ENCODE measurements at regions not wholly inside any gene's neighbourhood (a gene's known extent, or its start where the extent isn't known, plus 50 kb on each side); places are given as distances from the start of the nearest gene placed in this dataset.
"Not testable (repeated sequence)": the region's sequence is repeated elsewhere in the genome, so short reads cannot be mapped to it uniquely, and the experiment has no call there.

- no peak for DNase-seq
Observed at GRCh38 chr2:10183146-10183675, 60.7 kb downstream of the RRM2 start.

DNA sequence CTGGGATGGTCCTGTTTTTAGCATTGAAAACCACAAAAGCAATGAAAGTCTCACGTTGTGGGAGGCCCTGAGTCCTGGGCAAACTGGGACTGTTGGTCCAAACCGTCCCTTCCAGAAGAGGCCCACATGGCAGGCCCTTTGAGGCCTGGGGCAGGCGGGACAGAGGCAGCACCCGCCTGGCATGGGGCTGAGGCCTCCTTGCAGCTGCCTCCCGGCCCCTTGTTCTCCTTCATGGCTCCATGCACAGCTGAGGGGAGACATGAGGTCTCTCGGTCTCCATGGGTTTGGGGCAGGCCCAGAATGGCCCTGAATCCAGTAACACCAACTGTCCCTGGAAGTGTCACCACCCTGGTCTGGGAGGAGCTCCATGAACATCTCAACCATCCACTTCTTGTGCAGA is 61.9 kb downstream of the RRM2 start:
- DNase-seq, result no peak

GRCh38 chr2:10185046-10185445 is 62.5 kb downstream of the RRM2 start:
- no peak for DNase-seq

DNA sequence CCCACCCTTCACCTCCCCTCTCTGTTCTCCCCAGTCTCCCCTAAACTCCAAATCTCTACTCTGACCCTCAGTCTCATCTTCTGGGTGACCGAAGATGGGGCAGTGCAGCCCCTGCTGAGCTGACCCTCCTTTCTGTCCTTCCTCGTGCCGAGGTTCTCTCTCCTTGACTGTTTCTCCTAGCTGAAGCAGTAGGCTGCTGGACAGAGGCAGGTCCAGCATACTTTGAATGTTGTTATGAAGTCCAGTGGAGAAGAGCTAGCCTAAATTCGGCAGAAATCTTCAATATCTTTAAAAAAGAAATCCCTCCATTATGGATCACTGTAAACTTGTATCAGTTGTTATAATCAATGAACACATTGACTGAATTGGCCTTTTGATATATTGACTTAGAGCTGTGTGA is 63.2 kb downstream of the RRM2 start:
- no peak for DNase-seq

GRCh38 chr2:10186868-10187535 is 64.5 kb downstream of the RRM2 start:
- DNase-seq, result no peak

- no peak for DNase-seq
Observed at GRCh38 chr2:10187661-10188060, 65.1 kb downstream of the RRM2 start.

DNA sequence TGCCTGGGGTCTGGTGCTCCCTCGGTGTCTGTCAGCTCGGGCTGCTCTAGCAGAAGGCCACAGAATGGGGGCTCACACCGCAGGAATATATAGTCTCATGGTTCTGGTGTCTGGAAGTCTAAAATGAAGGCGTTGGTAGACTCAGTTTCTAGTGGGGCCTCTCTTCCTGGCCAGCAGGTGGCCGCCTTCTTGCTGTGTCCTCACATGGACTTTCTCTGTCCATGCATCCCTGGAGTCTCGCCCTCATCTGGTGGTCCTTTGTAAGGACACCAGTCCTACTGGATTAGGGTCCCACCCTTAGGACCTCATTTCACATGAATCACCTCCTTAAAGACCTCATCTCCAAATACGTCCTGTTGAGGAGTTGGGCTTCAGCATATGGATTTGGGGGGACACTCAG is 65.7 kb downstream of the RRM2 start:
- DNase-seq, result no peak

DNA sequence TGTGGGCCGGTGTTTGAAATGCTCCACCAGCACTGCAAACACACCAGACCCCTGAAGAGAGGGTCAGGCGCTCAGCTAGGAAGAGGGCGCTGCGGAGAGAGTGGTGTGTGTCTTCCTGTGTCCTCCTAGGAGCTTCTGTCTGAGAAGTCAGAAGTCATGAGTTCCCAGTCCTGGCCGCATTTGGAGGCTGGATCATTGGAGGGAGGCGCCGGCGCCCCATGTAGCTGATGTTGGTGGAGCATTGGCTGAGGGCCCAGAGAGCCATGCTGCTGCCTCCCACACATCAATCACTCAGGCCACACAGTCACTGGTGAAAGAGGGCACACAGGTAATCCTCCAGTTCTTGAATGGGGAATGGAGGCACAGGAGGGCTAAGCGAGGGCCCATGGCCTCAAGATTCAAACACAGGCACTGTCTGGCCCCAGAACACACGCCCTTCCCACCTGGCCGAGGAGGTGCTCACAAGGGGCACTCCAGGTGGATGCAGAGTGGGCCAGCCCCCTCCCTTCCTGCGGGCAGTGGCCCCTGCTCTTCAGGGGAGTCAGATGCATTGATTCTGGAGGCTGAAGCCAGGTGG is 66.3 kb downstream of the RRM2 start:
- no peak for DNase-seq

- no peak for DNase-seq
Observed at GRCh38 chr2:10190255-10190654, 67.7 kb downstream of the RRM2 start.

DNA sequence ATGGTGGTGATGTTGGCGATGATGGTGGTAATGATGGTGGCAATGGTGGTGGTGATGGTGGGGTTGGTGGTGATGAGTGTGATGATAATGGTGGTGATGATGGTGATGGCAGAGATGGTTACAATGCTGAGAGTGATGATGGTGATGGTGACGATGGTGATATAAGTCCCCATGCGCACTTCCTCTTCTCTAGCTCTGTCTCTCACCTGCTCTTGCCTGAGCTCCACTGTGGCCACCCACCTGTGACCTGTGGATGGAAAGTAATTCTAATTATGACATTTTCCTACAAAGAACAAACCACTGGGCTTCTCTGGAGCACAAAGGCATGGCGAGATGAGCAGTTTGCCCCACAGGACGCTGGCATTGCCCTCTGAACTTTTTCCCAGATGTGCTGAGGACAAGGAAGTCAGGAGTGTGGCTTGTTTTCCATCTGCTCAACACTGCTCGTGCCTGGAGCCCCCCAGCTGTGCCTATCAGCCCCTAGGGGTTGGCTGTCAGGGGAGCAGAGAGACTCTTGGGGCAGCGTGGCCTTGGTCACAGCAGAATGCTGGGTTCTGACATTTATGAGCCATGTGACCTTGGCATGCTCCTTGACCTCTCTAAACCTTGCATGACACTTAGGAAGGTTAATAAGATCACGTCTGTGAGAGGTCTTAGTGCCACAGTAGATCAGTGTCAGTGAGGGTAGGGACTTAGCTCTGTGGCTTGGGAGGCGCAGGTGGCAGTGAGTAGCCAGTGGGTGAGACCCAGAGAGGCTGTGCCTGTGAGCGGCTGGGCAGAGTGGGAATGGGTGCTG is 68.4 kb downstream of the RRM2 start:
- DNase-seq, result no peak

GRCh38 chr2:10191554-10191953 is 69.0 kb downstream of the RRM2 start:
- no peak for DNase-seq

DNA sequence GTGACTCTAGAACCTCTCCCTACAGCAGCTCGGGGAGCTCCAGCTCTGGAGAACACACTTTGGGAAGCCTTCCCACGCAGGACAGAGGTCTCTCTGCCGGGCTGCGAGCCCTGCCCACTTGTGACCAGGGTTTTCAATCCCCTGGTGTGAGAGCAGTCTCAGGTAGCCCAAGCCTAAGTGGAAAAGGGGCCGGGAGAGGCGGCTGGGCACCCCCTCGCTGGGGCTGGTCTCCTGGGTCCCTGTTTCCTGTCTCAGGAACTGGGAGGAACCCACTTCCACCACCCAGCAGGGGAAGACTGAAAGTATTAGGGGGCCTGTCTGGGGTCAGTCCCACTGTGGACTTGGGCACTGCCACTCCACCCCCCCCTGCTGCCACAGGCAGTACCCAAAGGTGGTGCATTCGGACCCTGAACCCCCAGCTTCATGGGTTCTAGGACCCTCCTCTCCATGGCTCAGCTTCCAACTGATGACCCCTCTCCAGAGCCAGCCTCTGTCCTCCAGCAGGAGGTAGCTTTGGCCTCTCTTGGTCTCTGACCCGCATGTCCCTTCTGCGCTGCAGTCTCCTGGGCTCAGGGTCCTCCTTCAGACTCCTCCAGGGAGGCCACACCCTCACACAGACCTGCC is 70.0 kb downstream of the RRM2 start:
- no peak for DNase-seq

- DNase-seq, result no peak
Observed at GRCh38 chr2:10193276-10193795, 70.8 kb downstream of the RRM2 start.

GRCh38 chr2:10193851-10194820 is 71.6 kb downstream of the RRM2 start:
- peak in 1 of 14 donors; percentile 32 for DNase-seq

- DNase-seq, result no peak
Observed at GRCh38 chr2:10195278-10196109, 73.0 kb downstream of the RRM2 start.

DNA sequence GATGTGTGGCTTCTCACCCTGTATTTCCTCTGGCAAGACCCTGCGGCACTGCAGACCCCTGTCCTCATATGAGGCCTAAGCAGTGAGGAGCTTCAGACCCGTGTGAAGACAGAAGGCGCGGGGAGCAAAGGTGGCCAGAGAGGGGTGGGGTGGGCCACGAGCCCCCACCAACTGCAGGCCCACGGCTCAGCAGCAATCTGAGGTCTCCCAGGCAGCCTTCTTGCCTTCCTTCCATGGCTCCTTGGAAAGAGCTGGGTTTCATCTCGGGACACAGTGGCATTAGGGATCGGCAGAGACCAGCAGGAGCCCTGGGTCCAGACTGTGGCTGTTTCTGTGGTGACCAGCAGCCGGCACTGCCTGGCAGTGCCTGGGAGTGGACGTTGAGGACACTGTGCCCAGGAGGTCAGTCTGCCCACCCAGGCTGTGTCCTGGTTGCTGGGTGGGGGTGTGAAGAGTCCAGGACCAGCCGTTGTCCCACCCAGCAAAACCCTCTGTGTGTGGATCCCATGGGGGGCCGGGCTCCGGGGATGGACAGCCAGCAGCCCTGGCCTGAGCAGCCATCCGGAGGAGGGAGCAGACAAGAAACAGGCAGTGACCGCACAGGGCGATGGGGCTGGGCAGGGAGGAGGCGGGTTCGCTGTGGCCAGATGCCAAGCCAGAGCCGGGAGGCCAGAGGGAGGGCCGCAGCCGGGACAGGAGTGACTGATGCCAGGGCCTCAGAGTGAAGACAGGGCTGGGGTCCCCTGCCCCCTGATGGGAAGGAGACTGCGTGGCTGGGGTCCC is 73.8 kb downstream of the RRM2 start:
- peak in 8 of 14 donors; percentile 5 to 64 (median 44) for DNase-seq

- peak in 1 of 14 donors; percentile 25 for DNase-seq
Observed at GRCh38 chr2:10196948-10197696, 74.6 kb downstream of the RRM2 start.

DNA sequence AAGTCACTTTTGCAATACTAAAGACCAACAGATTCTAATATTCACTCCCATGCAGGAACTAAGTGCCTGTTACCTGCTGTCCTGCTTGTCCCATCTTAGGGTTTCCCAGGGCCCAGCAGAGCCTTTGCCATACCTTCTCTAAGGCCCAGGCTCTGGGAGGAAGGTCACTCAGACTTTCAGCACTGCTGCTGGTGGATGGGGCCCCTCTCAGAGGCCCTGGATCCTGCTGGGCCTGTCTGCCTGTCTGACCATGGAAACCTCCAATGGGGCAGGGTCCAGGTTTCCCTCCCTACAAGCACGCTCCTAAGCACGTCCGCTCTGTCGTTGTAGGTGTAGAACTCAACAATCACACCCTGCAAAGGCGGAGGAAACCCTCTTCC is 75.1 kb downstream of the RRM2 start:
- DNase-seq, result no peak

DNA sequence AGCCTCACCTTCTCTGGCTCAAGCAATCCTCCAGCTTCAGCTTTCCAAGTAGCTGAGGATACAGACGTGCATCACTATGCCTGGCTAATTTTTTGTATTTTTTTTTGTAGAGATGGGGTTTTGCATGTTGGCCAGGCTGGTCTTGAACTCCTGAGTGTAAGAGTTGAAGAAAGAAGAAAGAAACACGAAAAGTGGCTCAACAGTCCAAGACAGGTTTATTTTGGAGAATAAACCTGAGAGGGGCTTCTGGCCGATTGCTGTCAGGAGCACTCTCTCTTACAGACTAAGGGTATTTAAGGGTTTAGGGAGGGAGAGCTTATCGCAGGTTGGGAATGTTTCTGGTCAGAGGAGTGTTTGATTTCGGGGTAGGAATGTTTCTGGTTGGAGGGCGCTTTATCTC is 75.9 kb downstream of the RRM2 start:
- DNase-seq, result not testable (repeated sequence)
